GM12878 (cell line): ENCODE measurements at regions not wholly inside any gene's neighbourhood (a gene's known extent, or its start where the extent isn't known, plus 50 kb on each side); places are given as distances from the start of the nearest gene placed in this dataset.

Source experiments
- ASH2L ChIP-seq: fragments of 300-600, 200-600 bp; sonication (generic); IDR thresholded peaks from 2 replicates; pipeline ENCODE4 v1.6.1; 2017; ENCODE audit warnings: low read depth, mild to moderate bottlenecking, borderline replicate concordance
- BHLHE40 ChIP-seq, 2 experiments: fragments of 450-650 bp in 1 of 2; IDR thresholded peaks; 2 replicates each; pipeline ENCODE4 v1.6.1; 2011 to 2017; ENCODE audit warnings: low read depth in 2 of 2, borderline replicate concordance in 1 of 2, improper control_type of control experiment in 1 of 2, low read length in 1 of 2, mild to moderate bottlenecking in 1 of 2
- BRCA1 ChIP-seq: IDR thresholded peaks from 2 replicates; pipeline ENCODE4 v1.6.1; 2011; ENCODE audit warnings: low read depth, low read length, improper control_type of control experiment
- CBX5 ChIP-seq: sonication (generic); IDR thresholded peaks from 2 replicates; pipeline ENCODE4 v1.6.1; 2016; ENCODE audit warnings: low read depth, moderate library complexity, mild to moderate bottlenecking, inconsistent platforms
- CREB1 ChIP-seq: IDR thresholded peaks from 2 replicates; pipeline ENCODE4 v1.6.1; 2012; ENCODE audit warnings: low read depth, mild to moderate bottlenecking, inconsistent platforms
- EGR1 ChIP-seq, 2 experiments: IDR thresholded peaks; 1 replicate in 1 of 2; 2 replicates in 1 of 2; pipeline ENCODE4 v1.6.1; 2011 to 2012; ENCODE audit warnings: low read depth in 2 of 2, low read length in 2 of 2, borderline replicate concordance in 1 of 2, mild to moderate bottlenecking in 1 of 2, moderate library complexity in 1 of 2
- EP300 ChIP-seq, 2 experiments: fragments of 150-350 bp in 1 of 2; IDR thresholded peaks; 2 replicates each; pipeline ENCODE4 v1.6.1; 2011 to 2012; ENCODE audit warnings: low read depth in 2 of 2, low read length in 2 of 2, borderline replicate concordance in 1 of 2, improper control_type of control experiment in 1 of 2, inconsistent platforms in 1 of 2; ENCODE audit not compliant: control insufficient read depth in 1 of 2
- FOS ChIP-seq: IDR thresholded peaks from 3 replicates; pipeline ENCODE4 v1.6.1; 2011; ENCODE audit warnings: borderline replicate concordance; ENCODE audit not compliant: insufficient read length; ENCODE audit errors: extremely low read depth
- HDGF ChIP-seq: fragments of 450-650 bp; IDR thresholded peaks from 2 replicates; pipeline ENCODE4 v1.6.1; 2016; ENCODE audit warnings: antibody characterized with exemption
- JUNB ChIP-seq: IDR thresholded peaks from 2 replicates; pipeline ENCODE4 v1.6.1; 2016; ENCODE audit warnings: antibody characterized with exemption, mild to moderate bottlenecking
- NFXL1 ChIP-seq: fragments of 450-650 bp; IDR thresholded peaks from 2 replicates; pipeline ENCODE4 v1.6.1; 2017; ENCODE audit warnings: antibody characterized with exemption, mild to moderate bottlenecking, borderline replicate concordance
- NR2C1 ChIP-seq: fragments of 450-650 bp; IDR thresholded peaks from 2 replicates; pipeline ENCODE4 v1.6.1; 2017; ENCODE audit warnings: antibody characterized with exemption, mild to moderate bottlenecking, moderate library complexity
- RAD21 ChIP-seq: IDR thresholded peaks from 2 replicates; pipeline ENCODE4 v1.6.1; 2011; ENCODE audit warnings: mild to moderate bottlenecking, low read depth, low read length, moderate library complexity; ENCODE audit not compliant: insufficient read depth
- SIX5 ChIP-seq: IDR thresholded peaks from 2 replicates; pipeline ENCODE4 v1.6.1; 2011; ENCODE audit warnings: mild to moderate bottlenecking, low read depth, low read length, moderate library complexity; ENCODE audit not compliant: severe bottlenecking
- SMARCA5 ChIP-seq: fragments of 450-650 bp; IDR thresholded peaks from 2 replicates; pipeline ENCODE4 v1.6.1; 2017; ENCODE audit warnings: mild to moderate bottlenecking
- SMC3 ChIP-seq: IDR thresholded peaks from 2 replicates; pipeline ENCODE4 v1.6.1; 2011; ENCODE audit warnings: low read length, improper control_type of control experiment, borderline replicate concordance
- SPI1 ChIP-seq: IDR thresholded peaks from 2 replicates; pipeline ENCODE4 v1.6.1; 2011; ENCODE audit warnings: low read depth, mild to moderate bottlenecking, low read length, moderate library complexity, borderline replicate concordance; ENCODE audit not compliant: insufficient read depth
- SUZ12 ChIP-seq: fragments of 200-600 bp; sonication (generic); IDR thresholded peaks from one replicate; pipeline ENCODE4 v1.6.1; 2018; ENCODE audit warnings: antibody characterized with exemption, mild to moderate bottlenecking; ENCODE audit not compliant: unreplicated experiment
- WRNIP1 ChIP-seq: IDR thresholded peaks from 2 replicates; pipeline ENCODE4 v1.6.1; 2011; ENCODE audit warnings: low read depth, low read length, improper control_type of control experiment, borderline replicate concordance
- ZNF384 ChIP-seq: IDR thresholded peaks from 2 replicates; pipeline ENCODE4 v1.6.1; 2012; ENCODE audit warnings: low read depth, mild to moderate bottlenecking, low read length, improper control_type of control experiment, borderline replicate concordance
- TF ChIP-seq, protein P1 (sequence below): IDR thresholded peaks from 2 replicates; pipeline ENCODE4 v1.6.1; 2011; ENCODE audit warnings: borderline replicate concordance, low read depth, mild to moderate bottlenecking, moderate library complexity, mixed read lengths, low read length; ENCODE audit not compliant: insufficient read depth; ENCODE audit errors: extremely low read length
- TF ChIP-seq, protein P2 (sequence below), 3 experiments: IDR thresholded peaks in 2 of 3; conservative IDR thresholded peaks in 1 of 3; 2 replicates each; pipeline ENCODE4 v1.5.1; 2011; ENCODE audit warnings: low read depth in 3 of 3, low read length in 3 of 3, mild to moderate bottlenecking in 3 of 3, control low read depth in 2 of 3, moderate library complexity in 2 of 3, inconsistent platforms in 1 of 3, mixed read lengths in 1 of 3; ENCODE audit not compliant: control insufficient read depth in 2 of 3, insufficient read depth in 1 of 3; ENCODE audit errors: extremely low read depth in 1 of 3
- TF ChIP-seq, protein P3 (sequence below): IDR thresholded peaks from 2 replicates; pipeline ENCODE4 v1.6.1; 2012; ENCODE audit warnings: low read depth, low read length, improper control_type of control experiment
- TF ChIP-seq, protein P4 (sequence below): fragments of 450-650 bp; IDR thresholded peaks from 2 replicates; pipeline ENCODE4 v1.6.1; 2016; ENCODE audit warnings: mild to moderate bottlenecking

DNA sequence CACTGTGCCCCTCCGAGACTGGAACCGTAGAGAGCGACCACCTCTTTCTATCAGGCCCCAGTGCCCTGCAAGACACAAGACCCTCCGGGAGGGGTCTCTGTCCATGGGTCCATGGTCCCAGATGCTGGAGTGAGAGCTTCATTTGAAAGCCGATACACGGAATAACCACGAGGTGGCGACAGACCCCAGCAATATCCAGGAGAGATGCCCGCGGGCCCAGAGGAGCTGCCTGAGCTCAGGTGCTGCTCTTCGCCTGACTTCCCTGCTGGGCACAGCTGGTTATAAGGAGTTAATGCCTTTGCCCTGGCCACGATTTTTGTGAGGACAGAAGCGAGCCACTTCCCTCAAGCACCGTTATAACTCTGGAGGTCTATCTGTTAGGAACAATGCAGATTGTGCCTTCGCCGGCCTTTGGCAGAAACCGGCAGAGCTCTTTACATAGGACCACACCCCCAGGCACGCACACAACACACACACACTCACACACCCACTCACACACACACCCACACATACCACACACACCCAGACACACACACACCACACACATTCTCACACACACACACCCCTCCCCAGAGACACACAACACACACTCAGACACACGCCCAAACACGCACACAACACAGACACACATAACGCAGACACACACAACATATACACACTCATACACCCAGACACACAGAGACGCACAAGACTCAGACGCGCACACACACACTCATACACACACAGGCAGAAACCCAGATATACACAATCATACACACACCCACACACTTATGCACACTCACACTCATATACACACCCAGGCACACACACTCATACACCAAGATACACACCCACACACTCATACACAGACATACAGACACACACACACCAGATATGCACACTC is 436.4 kb downstream of the SOX9 start (continued):
- TF ChIP-seq BRCA1 (no peak), JUNB (no peak), NR2C1 (no peak), EGR1 (IDR thresholded peaks at IDR 0.05; ENCODE audit: borderline replicate concordance in 1 of 2, low read depth in 2 of 2, low read length in 2 of 2) (no peak), HDGF (peak; percentile 69; the same call in 1 of the 2 replicates), FOS (no peak), SMC3 (peak; percentile 64), BHLHE40 (IDR thresholded peaks at IDR 0.05; ENCODE audit: borderline replicate concordance in 1 of 2, low read depth in 2 of 2, low read length in 1 of 2) (0 out of 4 replicates have a peak, but pooled peaks of 1 of the 2 experiments have one; percentile 25), ZNF384 (no peak), SMARCA5 (0 out of 2 replicates have a peak, but pooled peaks have one; percentile 29), CBX5 (no peak), SUZ12 (no peak), RAD21 (peak; percentile 79), EP300 (IDR thresholded peaks at IDR 0.05; ENCODE audit: borderline replicate concordance in 1 of 2, control insufficient read depth in 1 of 2, low read depth in 2 of 2, low read length in 2 of 2) (no peak), WRNIP1 (no peak), NFXL1 (no peak), ASH2L (no peak), SIX5 (no peak), SPI1 (no peak), CREB1 (no peak)
- TF ChIP-seq, protein P1, sequence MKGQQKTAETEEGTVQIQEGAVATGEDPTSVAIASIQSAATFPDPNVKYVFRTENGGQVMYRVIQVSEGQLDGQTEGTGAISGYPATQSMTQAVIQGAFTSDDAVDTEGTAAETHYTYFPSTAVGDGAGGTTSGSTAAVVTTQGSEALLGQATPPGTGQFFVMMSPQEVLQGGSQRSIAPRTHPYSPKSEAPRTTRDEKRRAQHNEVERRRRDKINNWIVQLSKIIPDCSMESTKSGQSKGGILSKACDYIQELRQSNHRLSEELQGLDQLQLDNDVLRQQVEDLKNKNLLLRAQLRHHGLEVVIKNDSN = no peak
- TF ChIP-seq, protein P2, sequence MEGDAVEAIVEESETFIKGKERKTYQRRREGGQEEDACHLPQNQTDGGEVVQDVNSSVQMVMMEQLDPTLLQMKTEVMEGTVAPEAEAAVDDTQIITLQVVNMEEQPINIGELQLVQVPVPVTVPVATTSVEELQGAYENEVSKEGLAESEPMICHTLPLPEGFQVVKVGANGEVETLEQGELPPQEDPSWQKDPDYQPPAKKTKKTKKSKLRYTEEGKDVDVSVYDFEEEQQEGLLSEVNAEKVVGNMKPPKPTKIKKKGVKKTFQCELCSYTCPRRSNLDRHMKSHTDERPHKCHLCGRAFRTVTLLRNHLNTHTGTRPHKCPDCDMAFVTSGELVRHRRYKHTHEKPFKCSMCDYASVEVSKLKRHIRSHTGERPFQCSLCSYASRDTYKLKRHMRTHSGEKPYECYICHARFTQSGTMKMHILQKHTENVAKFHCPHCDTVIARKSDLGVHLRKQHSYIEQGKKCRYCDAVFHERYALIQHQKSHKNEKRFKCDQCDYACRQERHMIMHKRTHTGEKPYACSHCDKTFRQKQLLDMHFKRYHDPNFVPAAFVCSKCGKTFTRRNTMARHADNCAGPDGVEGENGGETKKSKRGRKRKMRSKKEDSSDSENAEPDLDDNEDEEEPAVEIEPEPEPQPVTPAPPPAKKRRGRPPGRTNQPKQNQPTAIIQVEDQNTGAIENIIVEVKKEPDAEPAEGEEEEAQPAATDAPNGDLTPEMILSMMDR (IDR thresholded peaks at IDR 0.05 in 2 of 3, conservative IDR thresholded peaks at IDR 0.05 in 1 of 3; ENCODE audit: control insufficient read depth in 2 of 3, extremely low read depth in 1 of 3, insufficient read depth in 1 of 3, low read depth in 3 of 3, low read length in 3 of 3) = peak; percentile 82 to 85 (median 83)
- TF ChIP-seq, protein P3, sequence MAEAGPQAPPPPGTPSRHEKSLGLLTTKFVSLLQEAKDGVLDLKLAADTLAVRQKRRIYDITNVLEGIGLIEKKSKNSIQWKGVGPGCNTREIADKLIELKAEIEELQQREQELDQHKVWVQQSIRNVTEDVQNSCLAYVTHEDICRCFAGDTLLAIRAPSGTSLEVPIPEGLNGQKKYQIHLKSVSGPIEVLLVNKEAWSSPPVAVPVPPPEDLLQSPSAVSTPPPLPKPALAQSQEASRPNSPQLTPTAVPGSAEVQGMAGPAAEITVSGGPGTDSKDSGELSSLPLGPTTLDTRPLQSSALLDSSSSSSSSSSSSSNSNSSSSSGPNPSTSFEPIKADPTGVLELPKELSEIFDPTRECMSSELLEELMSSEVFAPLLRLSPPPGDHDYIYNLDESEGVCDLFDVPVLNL = no peak
- TF ChIP-seq, protein P4, sequence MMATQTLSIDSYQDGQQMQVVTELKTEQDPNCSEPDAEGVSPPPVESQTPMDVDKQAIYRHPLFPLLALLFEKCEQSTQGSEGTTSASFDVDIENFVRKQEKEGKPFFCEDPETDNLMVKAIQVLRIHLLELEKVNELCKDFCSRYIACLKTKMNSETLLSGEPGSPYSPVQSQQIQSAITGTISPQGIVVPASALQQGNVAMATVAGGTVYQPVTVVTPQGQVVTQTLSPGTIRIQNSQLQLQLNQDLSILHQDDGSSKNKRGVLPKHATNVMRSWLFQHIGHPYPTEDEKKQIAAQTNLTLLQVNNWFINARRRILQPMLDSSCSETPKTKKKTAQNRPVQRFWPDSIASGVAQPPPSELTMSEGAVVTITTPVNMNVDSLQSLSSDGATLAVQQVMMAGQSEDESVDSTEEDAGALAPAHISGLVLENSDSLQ = no peak
